Activated CD4-positive, alpha-beta memory T cell treated with anti-CD3 and anti-CD28 coated beads, Interleukin-2, amount 10 ng/mL, durations not matched to agents 7 days and 5 days (primary cell): ENCODE measurements at regions not wholly inside any gene's neighbourhood (a gene's known extent, or its start where the extent isn't known, plus 50 kb on each side); places are given as distances from the start of the nearest gene placed in this dataset.

Experiments
- CTCF ChIA-PET: fragments of 350-600 bp; sonication (Branson Sonifier 250); formaldehyde crosslinking; loops from one replicate; lab custom pipeline; 2021; ENCODE audit warnings: antibody characterized with exemption, inconsistent platforms; lab: Charles Lee
- POLR2A ChIA-PET: fragments of 350-600 bp; sonication (Branson Sonifier 250); formaldehyde crosslinking; loops from one replicate; lab custom pipeline; 2021; ENCODE audit warnings: antibody characterized with exemption; lab: Charles Lee
- DNase-seq: peaks from one replicate; pipeline ENCODE4 v3.0.0-alpha.2; 2020
- H3K27ac Mint-ChIP-seq: one replicate; pipeline ENCODE4 v1.8.0; 2021; ENCODE audit warnings: mild to moderate bottlenecking, mixed read lengths
- H3K27me3 Mint-ChIP-seq: one replicate; pipeline ENCODE4 v1.8.0; 2021; ENCODE audit warnings: mixed read lengths
- H3K36me3 Mint-ChIP-seq: one replicate; pipeline ENCODE4 v1.8.0; 2021; ENCODE audit warnings: low read depth, mixed read lengths
- H3K4me1 Mint-ChIP-seq: one replicate; pipeline ENCODE4 v1.8.0; 2021; ENCODE audit warnings: mixed read lengths
- H3K4me3 Mint-ChIP-seq: one replicate; pipeline ENCODE4 v1.8.0; 2021; ENCODE audit warnings: mild to moderate bottlenecking, mixed read lengths
- H3K9me3 Mint-ChIP-seq: one replicate; pipeline ENCODE4 v1.8.0; 2021; ENCODE audit warnings: mixed read lengths

GRCh38 chr1:62997884-62998283 lies 214.0 kb downstream of the ATG4C start:
- H3K27ac Mint-ChIP-seq = no peak overlapping the region
- H3K4me3 Mint-ChIP-seq = no peak overlapping the region
- peaks cover 3% of the 10 kb centered on the region for H3K27me3 Mint-ChIP-seq
- H3K36me3 Mint-ChIP-seq = no peaks in the 10 kb centered on the region
- CTCF ChIA-PET = no interaction called here
- no peaks in the 10 kb centered on the region for H3K4me1 Mint-ChIP-seq
- no peak for DNase-seq
- no peaks in the 10 kb centered on the region for H3K9me3 Mint-ChIP-seq
- POLR2A ChIA-PET = no interaction called here

GRCh38 chr1:62998845-62999649 lies 215.1 kb downstream of the ATG4C start:
- H3K27ac Mint-ChIP-seq = no peak overlapping the region
- no peak for DNase-seq
- POLR2A ChIA-PET = no interaction called here
- no peaks in the 10 kb centered on the region for H3K4me1 Mint-ChIP-seq
- H3K27me3 Mint-ChIP-seq = peaks cover 3% of the 10 kb centered on the region
- H3K36me3 Mint-ChIP-seq = no peaks in the 10 kb centered on the region
- CTCF ChIA-PET = no interaction called here
- H3K9me3 Mint-ChIP-seq = no peaks in the 10 kb centered on the region
- no peak overlapping the region for H3K4me3 Mint-ChIP-seq

GRCh38 chr1:63000508-63000907 lies 216.6 kb downstream of the ATG4C start:
- Mint-ChIP-seq H3K9me3 (no peaks in the 10 kb centered on the region), H3K27ac (no peak overlapping the region), H3K36me3 (no peaks in the 10 kb centered on the region), H3K4me1 (no peaks in the 10 kb centered on the region), H3K27me3 (peaks cover 3% of the 10 kb centered on the region), H3K4me3 (no peak overlapping the region)
- ChIA-PET POLR2A (no interaction called here), CTCF (no interaction called here)
- no peak for DNase-seq

GRCh38 chr1:63004868-63005267 lies 220.9 kb downstream of the ATG4C start:
- H3K36me3 Mint-ChIP-seq = no peaks in the 10 kb centered on the region
- no peak for DNase-seq
- H3K9me3 Mint-ChIP-seq = no peaks in the 10 kb centered on the region
- peaks cover 3% of the 10 kb centered on the region for H3K27me3 Mint-ChIP-seq
- H3K4me1 Mint-ChIP-seq = no peaks in the 10 kb centered on the region
- H3K27ac Mint-ChIP-seq = no peak overlapping the region
- ChIA-PET CTCF (no interaction called here), POLR2A (no interaction called here)
- H3K4me3 Mint-ChIP-seq = no peak overlapping the region

GRCh38 chr1:63005812-63006211 lies 221.9 kb downstream of the ATG4C start:
- POLR2A ChIA-PET = no interaction called here
- DNase-seq = no peak
- Mint-ChIP-seq H3K36me3 (no peaks in the 10 kb centered on the region), H3K4me3 (no peak overlapping the region), H3K9me3 (no peaks in the 10 kb centered on the region), H3K27me3 (peaks cover 3% of the 10 kb centered on the region), H3K4me1 (no peaks in the 10 kb centered on the region), H3K27ac (no peak overlapping the region)
- CTCF ChIA-PET = no interaction called here

GRCh38 chr1:63009421-63009820 lies 225.5 kb downstream of the ATG4C start:
- Mint-ChIP-seq H3K27ac (no peak overlapping the region), H3K27me3 (no peaks in the 10 kb centered on the region), H3K4me3 (no peak overlapping the region), H3K36me3 (no peaks in the 10 kb centered on the region), H3K9me3 (no peaks in the 10 kb centered on the region), H3K4me1 (no peaks in the 10 kb centered on the region)
- DNase-seq = no peak
- CTCF ChIA-PET = no interaction called here
- POLR2A ChIA-PET = no interaction called here

GRCh38 chr1:63010913-63011660 lies 227.2 kb downstream of the ATG4C start:
- no peaks in the 10 kb centered on the region for H3K9me3 Mint-ChIP-seq
- H3K36me3 Mint-ChIP-seq = no peaks in the 10 kb centered on the region
- POLR2A ChIA-PET = no interaction called here
- no peaks in the 10 kb centered on the region for H3K4me1 Mint-ChIP-seq
- H3K27ac Mint-ChIP-seq = no peak overlapping the region
- H3K27me3 Mint-ChIP-seq = no peaks in the 10 kb centered on the region
- H3K4me3 Mint-ChIP-seq = no peak overlapping the region
- DNase-seq = no peak
- CTCF ChIA-PET = no interaction called here

GRCh38 chr1:63012339-63012738 lies 228.4 kb downstream of the ATG4C start:
- DNase-seq = no peak
- Mint-ChIP-seq H3K9me3 (no peaks in the 10 kb centered on the region), H3K27me3 (no peaks in the 10 kb centered on the region), H3K27ac (no peak overlapping the region), H3K4me1 (no peaks in the 10 kb centered on the region), H3K36me3 (no peaks in the 10 kb centered on the region), H3K4me3 (no peak overlapping the region)
- ChIA-PET CTCF (no interaction called here), POLR2A (no interaction called here)

GRCh38 chr1:63014267-63014666 lies 230.3 kb downstream of the ATG4C start:
- H3K27me3 Mint-ChIP-seq = no peaks in the 10 kb centered on the region
- H3K4me1 Mint-ChIP-seq = no peaks in the 10 kb centered on the region
- CTCF ChIA-PET = no interaction called here
- POLR2A ChIA-PET = no interaction called here
- H3K36me3 Mint-ChIP-seq = no peaks in the 10 kb centered on the region
- no peaks in the 10 kb centered on the region for H3K9me3 Mint-ChIP-seq
- H3K4me3 Mint-ChIP-seq = no peak overlapping the region
- H3K27ac Mint-ChIP-seq = no peak overlapping the region
- DNase-seq = no peak

- ChIA-PET POLR2A (no interaction called here), CTCF (no interaction called here)
- peaks cover 2% of the 10 kb centered on the region for H3K27me3 Mint-ChIP-seq
- no peak for DNase-seq
- H3K36me3 Mint-ChIP-seq = no peaks in the 10 kb centered on the region
- no peaks in the 10 kb centered on the region for H3K9me3 Mint-ChIP-seq
- no peak overlapping the region for H3K27ac Mint-ChIP-seq
- no peak overlapping the region for H3K4me3 Mint-ChIP-seq
- H3K4me1 Mint-ChIP-seq = no peaks in the 10 kb centered on the region
Measured at GRCh38 chr1:63022319-63022718, 238.4 kb downstream of the ATG4C start.

- Mint-ChIP-seq H3K27me3 (peaks cover 2% of the 10 kb centered on the region), H3K36me3 (no peaks in the 10 kb centered on the region), H3K27ac (no peak overlapping the region), H3K4me1 (no peaks in the 10 kb centered on the region), H3K9me3 (no peaks in the 10 kb centered on the region), H3K4me3 (no peak overlapping the region)
- ChIA-PET POLR2A (no interaction called here), CTCF (no interaction called here)
- DNase-seq = no peak
Measured at GRCh38 chr1:63023171-63023570, 239.2 kb downstream of the ATG4C start.

- H3K9me3 Mint-ChIP-seq = no peaks in the 10 kb centered on the region
- no peak for DNase-seq
- H3K27ac Mint-ChIP-seq = no peak overlapping the region
- H3K36me3 Mint-ChIP-seq = no peaks in the 10 kb centered on the region
- peaks cover 2% of the 10 kb centered on the region for H3K27me3 Mint-ChIP-seq
- ChIA-PET POLR2A (no interaction called here), CTCF (no interaction called here)
- no peaks in the 10 kb centered on the region for H3K4me1 Mint-ChIP-seq
- H3K4me3 Mint-ChIP-seq = no peak overlapping the region
Measured at GRCh38 chr1:63023637-63024036, 239.7 kb downstream of the ATG4C start.

GRCh38 chr1:63024132-63024531 lies 240.2 kb downstream of the ATG4C start:
- Mint-ChIP-seq H3K9me3 (no peaks in the 10 kb centered on the region), H3K4me1 (no peaks in the 10 kb centered on the region), H3K27me3 (peaks cover 2% of the 10 kb centered on the region), H3K27ac (no peak overlapping the region), H3K36me3 (no peaks in the 10 kb centered on the region), H3K4me3 (no peak overlapping the region)
- ChIA-PET POLR2A (no interaction called here), CTCF (no interaction called here)
- no peak for DNase-seq

GRCh38 chr1:63027176-63027575 lies 243.2 kb downstream of the ATG4C start:
- CTCF ChIA-PET = no interaction called here
- H3K36me3 Mint-ChIP-seq = no peaks in the 10 kb centered on the region
- H3K27me3 Mint-ChIP-seq = peaks cover 2% of the 10 kb centered on the region
- H3K9me3 Mint-ChIP-seq = no peaks in the 10 kb centered on the region
- no peak overlapping the region for H3K4me3 Mint-ChIP-seq
- DNase-seq = no peak
- POLR2A ChIA-PET = no interaction called here
- no peak overlapping the region for H3K27ac Mint-ChIP-seq
- H3K4me1 Mint-ChIP-seq = no peaks in the 10 kb centered on the region
